A549 (cell line): ENCODE measurements at regions not wholly inside any gene's neighbourhood (a gene's known extent, or its start where the extent isn't known, plus 50 kb on each side); places are given as distances from the start of the nearest gene placed in this dataset.

Experiments
- ATAC-seq, 2 experiments: fragments of 200-7000 bp in 1 of 2; fragments of >200 bp in 1 of 2; cut with Nextera tagmentation in 1 of 2; cut with Tn5 transposase in 1 of 2; 3 replicates each; pipeline versions ENCODE4 v1.8.0 to v1.9.1; 2018 to 2020; ENCODE audit warnings: mild to moderate bottlenecking in 1 of 2, moderate library complexity in 1 of 2
- CTCF ChIA-PET: fragments of 300-600 bp; sonication (Branson Sonifier 250); formaldehyde crosslinking; extraction: SDS; loops from one replicate; lab custom pipeline; 2021; ENCODE audit warnings: antibody characterized with exemption, inconsistent platforms; lab: Yijun Ruan, JAX
- POLR2A ChIA-PET: fragments of 350-600 bp; formaldehyde crosslinking; extraction: SDS; loops from one replicate; lab custom pipeline; 2021; ENCODE audit warnings: antibody characterized with exemption, inconsistent platforms; lab: Yijun Ruan, JAX
- DNase-seq, 2 experiments: peaks; one replicate each; pipeline versions ENCODE4 v3.0.0 to v3.0.0-alpha.2; 2011 to 2016; ENCODE audit warnings: low read depth in 1 of 2, low spot score in 1 of 2
- FAIRE-seq: peaks from 2 replicates; lab custom pipeline; 2011; peaks lifted over from hg19 to GRCh38; lab: Jason Lieb, UNC
- H3K27ac ChIP-seq, 2 experiments: fragments of >200 bp; sonication (Bioruptor Twin); formaldehyde crosslinking; 3 replicates each; pipeline ENCODE4 v1.5.1; 2016 to 2017
- H3K4me1 ChIP-seq: fragments of >200 bp; sonication (Bioruptor Twin); formaldehyde crosslinking; 3 replicates; pipeline ENCODE4 v1.6.1; 2016
- H3K4me2 ChIP-seq: fragments of >200 bp; sonication (Bioruptor Twin); formaldehyde crosslinking; 3 replicates; pipeline ENCODE4 v1.6.1; 2016
- H3K4me3 ChIP-seq: fragments of >200 bp; sonication (Bioruptor Twin); formaldehyde crosslinking; 3 replicates; pipeline ENCODE4 v1.5.1; 2016
- H3K9me3 ChIP-seq: fragments of >200 bp; sonication (Bioruptor Twin); formaldehyde crosslinking; 3 replicates; pipeline ENCODE4 v1.6.1; 2016
- CBX8 ChIP-seq: fragments of 200-600 bp; sonication (generic); IDR thresholded peaks from 2 replicates; pipeline ENCODE4 v1.6.1; 2016
- CHD4 ChIP-seq: fragments of 200-600 bp; sonication (generic); IDR thresholded peaks from 2 replicates; pipeline ENCODE4 v1.6.1; 2016; ENCODE audit warnings: antibody characterized with exemption, mild to moderate bottlenecking, borderline replicate concordance
- EHF ChIP-seq: fragments of 250-450 bp; sonication (Bioruptor Pico); IDR thresholded peaks from 2 replicates; pipeline ENCODE4 v1.5.0; 2020; ENCODE audit warnings: mild to moderate bottlenecking
- EHMT2 ChIP-seq: fragments of 200-600 bp; sonication (generic); IDR thresholded peaks from 2 replicates; pipeline ENCODE4 v1.6.1; 2016; ENCODE audit warnings: antibody characterized with exemption, low read depth, mild to moderate bottlenecking, moderate library complexity
- ESRRA ChIP-seq: fragments of 150-350 bp; IDR thresholded peaks from 2 replicates; pipeline ENCODE4 v1.6.1; 2014; ENCODE audit warnings: mild to moderate bottlenecking, low read length, borderline replicate concordance
- FOSB ChIP-seq: fragments of 250-450 bp; sonication (Bioruptor Pico); IDR thresholded peaks from 2 replicates; pipeline ENCODE4 v1.5.0; 2020; ENCODE audit warnings: mild to moderate bottlenecking, moderate library complexity
- HOXB13 ChIP-seq: fragments of 250-450 bp; sonication (Bioruptor Pico); IDR thresholded peaks from 2 replicates; pipeline ENCODE4 v1.5.0; 2020; ENCODE audit warnings: low read depth, mild to moderate bottlenecking, moderate library complexity
- JUN ChIP-seq, 2 experiments: fragments of >200 bp; sonication (Bioruptor Twin); formaldehyde crosslinking; IDR thresholded peaks; 2 replicates in 1 of 2; 3 replicates in 1 of 2; pipeline ENCODE4 v1.6.1; 2016 to 2017
- KDM1A ChIP-seq: fragments of 200-600 bp; sonication (generic); IDR thresholded peaks from 2 replicates; pipeline ENCODE4 v1.6.1; 2016; ENCODE audit warnings: low read depth, mild to moderate bottlenecking
- MAFK ChIP-seq: fragments of 450-650 bp; IDR thresholded peaks from 2 replicates; pipeline ENCODE4 v1.6.1; 2014; ENCODE audit not compliant: partially characterized antibody
- MAZ ChIP-seq: fragments of 150-350 bp; IDR thresholded peaks from 2 replicates; pipeline ENCODE4 v1.6.1; 2014; ENCODE audit warnings: antibody characterized with exemption, low read depth, low read length, borderline replicate concordance
- NPAS2 ChIP-seq: fragments of 250-450 bp; sonication (Bioruptor Pico); IDR thresholded peaks from 2 replicates; pipeline ENCODE4 v1.8.0; 2022; ENCODE audit warnings: mild to moderate bottlenecking, moderate library complexity, borderline replicate concordance
- POLR2A ChIP-seq: IDR thresholded peaks from 2 replicates; pipeline ENCODE4 v1.6.1; 2012; ENCODE audit warnings: mild to moderate bottlenecking, low read length
- POLR2AphosphoS2 ChIP-seq: conservative IDR thresholded peaks from 2 replicates; pipeline ENCODE4 v1.6.1; 2012; ENCODE audit warnings: low read length, improper control_type of control experiment, inconsistent platforms
- RCOR1 ChIP-seq: fragments of 150-350 bp; IDR thresholded peaks from 2 replicates; pipeline ENCODE4 v1.6.1; 2014; ENCODE audit warnings: antibody characterized with exemption, low read length, low read depth
- RFX5 ChIP-seq: fragments of 450-650 bp; IDR thresholded peaks from 2 replicates; pipeline ENCODE4 v1.7.1; 2014; ENCODE audit warnings: antibody characterized with exemption, mild to moderate bottlenecking, moderate library complexity
- SMC3 ChIP-seq: fragments of >200 bp; sonication (Bioruptor Twin); formaldehyde crosslinking; IDR thresholded peaks from 3 replicates; pipeline ENCODE4 v1.6.1; 2018; ENCODE audit warnings: inconsistent platforms
- TFCP2L1 ChIP-seq: fragments of 250-450 bp; sonication (Bioruptor Pico); IDR thresholded peaks from 2 replicates; pipeline ENCODE4 v1.5.0; 2021; ENCODE audit warnings: mild to moderate bottlenecking
- TP53 ChIP-seq: fragments of 250-450 bp; sonication (Bioruptor Pico); IDR thresholded peaks from 2 replicates; pipeline ENCODE4 v1.5.0; 2021; ENCODE audit warnings: mild to moderate bottlenecking, moderate library complexity
- WGBS: methylation state at CpG from one replicate; pipeline ENCODE4 v1.1.6; 2017; ENCODE audit errors: missing lambda C conversion rate; 5-methylcytosine and 5-hydroxymethylcytosine counted together
- TF ChIP-seq, protein P1 (sequence below): IDR thresholded peaks from 2 replicates; pipeline ENCODE4 v1.6.1; 2012
- TF ChIP-seq, protein P2 (sequence below): fragments of 450-650 bp; IDR thresholded peaks from 2 replicates; pipeline ENCODE4 v1.6.1; 2014; ENCODE audit warnings: antibody characterized with exemption
- TF ChIP-seq, protein P3 (sequence below): IDR thresholded peaks from 2 replicates; pipeline ENCODE4 v1.6.1; 2012
- TF ChIP-seq, protein P4 (sequence below): fragments of 200-600 bp; sonication (generic); IDR thresholded peaks from 2 replicates; pipeline ENCODE4 v1.6.1; 2016; ENCODE audit warnings: antibody characterized with exemption, mild to moderate bottlenecking, moderate library complexity

- Histone ChIP-seq H3K9me3 (no peaks in the 10 kb centered on the region), H3K4me1 (no peaks in the 10 kb centered on the region), H3K4me2 (no peak overlapping the region)
- 31% methylated on average over 2 of the region's 2 CpGs for WGBS
- TF ChIP-seq MAZ (no peak), CHD4 (no peak), EHF (no peak), JUN (IDR thresholded peaks at IDR 0.05) (no peak), POLR2A (no peak), TFCP2L1 (no peak), NPAS2 (CRISPR knock-in tag) (no peak), MAFK (no peak), RCOR1 (no peak), TP53 (CRISPR knock-in tag) (no peak), RFX5 (no peak)
- TF ChIP-seq, protein P1, sequence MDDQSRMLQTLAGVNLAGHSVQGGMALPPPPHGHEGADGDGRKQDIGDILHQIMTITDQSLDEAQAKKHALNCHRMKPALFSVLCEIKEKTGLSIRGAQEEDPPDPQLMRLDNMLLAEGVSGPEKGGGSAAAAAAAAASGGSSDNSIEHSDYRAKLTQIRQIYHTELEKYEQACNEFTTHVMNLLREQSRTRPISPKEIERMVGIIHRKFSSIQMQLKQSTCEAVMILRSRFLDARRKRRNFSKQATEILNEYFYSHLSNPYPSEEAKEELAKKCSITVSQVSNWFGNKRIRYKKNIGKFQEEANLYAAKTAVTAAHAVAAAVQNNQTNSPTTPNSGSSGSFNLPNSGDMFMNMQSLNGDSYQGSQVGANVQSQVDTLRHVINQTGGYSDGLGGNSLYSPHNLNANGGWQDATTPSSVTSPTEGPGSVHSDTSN, result no peak
- TF ChIP-seq, protein P2, sequence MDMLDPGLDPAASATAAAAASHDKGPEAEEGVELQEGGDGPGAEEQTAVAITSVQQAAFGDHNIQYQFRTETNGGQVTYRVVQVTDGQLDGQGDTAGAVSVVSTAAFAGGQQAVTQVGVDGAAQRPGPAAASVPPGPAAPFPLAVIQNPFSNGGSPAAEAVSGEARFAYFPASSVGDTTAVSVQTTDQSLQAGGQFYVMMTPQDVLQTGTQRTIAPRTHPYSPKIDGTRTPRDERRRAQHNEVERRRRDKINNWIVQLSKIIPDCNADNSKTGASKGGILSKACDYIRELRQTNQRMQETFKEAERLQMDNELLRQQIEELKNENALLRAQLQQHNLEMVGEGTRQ, result no peak
- TF ChIP-seq, protein P3, sequence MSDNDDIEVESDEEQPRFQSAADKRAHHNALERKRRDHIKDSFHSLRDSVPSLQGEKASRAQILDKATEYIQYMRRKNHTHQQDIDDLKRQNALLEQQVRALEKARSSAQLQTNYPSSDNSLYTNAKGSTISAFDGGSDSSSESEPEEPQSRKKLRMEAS, result no peak
- TF ChIP-seq, protein P4, sequence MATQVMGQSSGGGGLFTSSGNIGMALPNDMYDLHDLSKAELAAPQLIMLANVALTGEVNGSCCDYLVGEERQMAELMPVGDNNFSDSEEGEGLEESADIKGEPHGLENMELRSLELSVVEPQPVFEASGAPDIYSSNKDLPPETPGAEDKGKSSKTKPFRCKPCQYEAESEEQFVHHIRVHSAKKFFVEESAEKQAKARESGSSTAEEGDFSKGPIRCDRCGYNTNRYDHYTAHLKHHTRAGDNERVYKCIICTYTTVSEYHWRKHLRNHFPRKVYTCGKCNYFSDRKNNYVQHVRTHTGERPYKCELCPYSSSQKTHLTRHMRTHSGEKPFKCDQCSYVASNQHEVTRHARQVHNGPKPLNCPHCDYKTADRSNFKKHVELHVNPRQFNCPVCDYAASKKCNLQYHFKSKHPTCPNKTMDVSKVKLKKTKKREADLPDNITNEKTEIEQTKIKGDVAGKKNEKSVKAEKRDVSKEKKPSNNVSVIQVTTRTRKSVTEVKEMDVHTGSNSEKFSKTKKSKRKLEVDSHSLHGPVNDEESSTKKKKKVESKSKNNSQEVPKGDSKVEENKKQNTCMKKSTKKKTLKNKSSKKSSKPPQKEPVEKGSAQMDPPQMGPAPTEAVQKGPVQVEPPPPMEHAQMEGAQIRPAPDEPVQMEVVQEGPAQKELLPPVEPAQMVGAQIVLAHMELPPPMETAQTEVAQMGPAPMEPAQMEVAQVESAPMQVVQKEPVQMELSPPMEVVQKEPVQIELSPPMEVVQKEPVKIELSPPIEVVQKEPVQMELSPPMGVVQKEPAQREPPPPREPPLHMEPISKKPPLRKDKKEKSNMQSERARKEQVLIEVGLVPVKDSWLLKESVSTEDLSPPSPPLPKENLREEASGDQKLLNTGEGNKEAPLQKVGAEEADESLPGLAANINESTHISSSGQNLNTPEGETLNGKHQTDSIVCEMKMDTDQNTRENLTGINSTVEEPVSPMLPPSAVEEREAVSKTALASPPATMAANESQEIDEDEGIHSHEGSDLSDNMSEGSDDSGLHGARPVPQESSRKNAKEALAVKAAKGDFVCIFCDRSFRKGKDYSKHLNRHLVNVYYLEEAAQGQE, result no peak
- TF ChIP-seq, all 56 proteins: peak for 0
- FAIRE-seq (no peak), ATAC-seq (no peak), DNase-seq (no peak)
- ChIA-PET CTCF (no interaction called here), POLR2A (no interaction called here)
- Histone ChIP-seq H3K27ac (no peak overlapping the region), H3K4me3 (no peak overlapping the region)
Observed at GRCh38 chr4:97270051-97270450, 873.2 kb downstream of the STPG2 start.

DNA sequence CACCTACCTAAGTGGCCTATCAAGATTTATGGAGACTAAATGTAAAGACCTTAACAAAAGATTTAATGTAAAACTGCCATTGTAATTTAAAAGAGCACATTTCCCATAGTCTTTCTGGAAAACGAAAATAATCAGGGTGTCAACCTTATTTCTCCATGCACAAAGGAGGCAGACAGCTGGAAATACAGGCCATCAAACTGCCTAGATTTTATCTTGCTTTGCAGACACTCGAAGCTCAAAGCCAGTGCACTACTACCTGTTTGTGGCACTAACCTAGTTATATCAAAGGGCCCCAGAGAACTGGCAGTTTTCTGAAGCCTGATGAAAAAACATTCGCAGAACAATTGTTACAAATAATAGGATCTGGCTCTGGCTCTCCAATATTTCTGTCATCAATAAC is 863.9 kb downstream of the STPG2 start:
- POLR2A ChIA-PET, result no interaction called here
- DNase-seq, result no peak
- TF ChIP-seq ESRRA (no peak), TP53 (CRISPR knock-in tag) (no peak), EHMT2 (no peak), SMC3 (no peak), POLR2AphosphoS2 (no peak), KDM1A (no peak), CBX8 (no peak), FOSB (CRISPR knock-in tag) (no peak), TFCP2L1 (no peak), HOXB13 (CRISPR knock-in tag) (no peak)
- TF ChIP-seq, protein P2, result no peak
- TF ChIP-seq, all 56 proteins: peak for 0
- H3K4me1 ChIP-seq, result no peaks in the 10 kb centered on the region
- FAIRE-seq, result no peak
- H3K27ac ChIP-seq, result no peak overlapping the region
- H3K4me2 ChIP-seq, result no peak overlapping the region
- ATAC-seq, result no peak
- H3K9me3 ChIP-seq, result no peaks in the 10 kb centered on the region
- 4% methylated on average over 3 of the region's 3 CpGs for WGBS
- CTCF ChIA-PET, result no interaction called here
- H3K4me3 ChIP-seq, result no peak overlapping the region
